ENCODE measurements at regions not wholly inside any gene's neighbourhood (a gene's known extent, or its start where the extent isn't known, plus 50 kb on each side); places are given as distances from the start of the nearest gene placed in this dataset.
"Not testable (repeated sequence)": the region's sequence is repeated elsewhere in the genome, so short reads cannot be mapped to it uniquely, and the experiment has no call there.

GRCh38 chr5:152717393-152717792, 312.3 kb upstream of the NMUR2 start:
- TF ChIP-seq CTCF (conservative IDR thresholded peaks at IDR 0.05; ENCODE audit: low read depth): no peak
- CTCF ChIA-PET: no interaction called here
- POLR2A ChIA-PET (ENCODE audit: low non-redundant PET): no interaction called here
- H3K27ac ChIP-seq: no peak overlapping the region
- no peak for DNase-seq (ENCODE audit: low spot score)

GRCh38 chr5:152723482-152723881, 318.4 kb upstream of the NMUR2 start:
- POLR2A ChIA-PET (ENCODE audit: low non-redundant PET): no interaction called here
- CTCF ChIA-PET: interaction anchor here (0.5 kb wide), 1 partner anchor 41 kb away, joined by 4 read pairs; no protein-coding TSS in a partner anchor
- DNase-seq (ENCODE audit: low spot score): no peak
- TF ChIP-seq CTCF (conservative IDR thresholded peaks at IDR 0.05; ENCODE audit: low read depth): no peak
- H3K27ac ChIP-seq: no peak overlapping the region

- H3K27ac ChIP-seq: no peak overlapping the region
- CTCF ChIA-PET: no interaction called here
- DNase-seq (ENCODE audit: low spot score): no peak
- POLR2A ChIA-PET (ENCODE audit: low non-redundant PET): no interaction called here
- no peak for TF ChIP-seq CTCF (conservative IDR thresholded peaks at IDR 0.05; ENCODE audit: low read depth)
Measured at GRCh38 chr5:152730176-152730575, 325.1 kb upstream of the NMUR2 start.

- no peak overlapping the region for H3K27ac ChIP-seq
- TF ChIP-seq CTCF (conservative IDR thresholded peaks at IDR 0.05; ENCODE audit: low read depth): no peak
- ChIA-PET CTCF (no interaction called here), POLR2A (ENCODE audit: low non-redundant PET) (no interaction called here)
- peak; percentile 30 for DNase-seq (ENCODE audit: low spot score)
Measured at GRCh38 chr5:152736906-152737305, 331.8 kb upstream of the NMUR2 start.

- no peak overlapping the region for H3K27ac ChIP-seq
- no peak for DNase-seq (ENCODE audit: low spot score)
- CTCF ChIA-PET: no interaction called here
- TF ChIP-seq CTCF (conservative IDR thresholded peaks at IDR 0.05; ENCODE audit: low read depth): no peak
- POLR2A ChIA-PET (ENCODE audit: low non-redundant PET): no interaction called here
Measured at GRCh38 chr5:152739916-152740315, 334.8 kb upstream of the NMUR2 start.

- POLR2A ChIA-PET (ENCODE audit: low non-redundant PET); DNase-seq (ENCODE audit: low spot score); CTCF ChIA-PET; H3K27ac ChIP-seq: not testable (repeated sequence)
Measured at GRCh38 chr5:152741126-152741525, 336.0 kb upstream of the NMUR2 start.

- POLR2A ChIA-PET (ENCODE audit: low non-redundant PET); DNase-seq (ENCODE audit: low spot score); H3K27ac ChIP-seq: not testable (repeated sequence)
- CTCF ChIA-PET: interaction anchor here (0.6 to 1.2 kb wide), 2 partner anchors 20 to 283 kb away, joined by 5 to 6 read pairs; no protein-coding TSS in a partner anchor
Measured at GRCh38 chr5:152787709-152788217, 382.7 kb upstream of the NMUR2 start.

GRCh38 chr5:152801886-152802285, 396.8 kb upstream of the NMUR2 start:
- ChIA-PET POLR2A (ENCODE audit: low non-redundant PET) (no interaction called here), CTCF (no interaction called here)
- TF ChIP-seq CTCF (conservative IDR thresholded peaks at IDR 0.05; ENCODE audit: low read depth): no peak
- no peak for DNase-seq (ENCODE audit: low spot score)
- no peak overlapping the region for H3K27ac ChIP-seq

Measured in RWPE1 (cell line).